ENCODE measurements at regions not wholly inside any gene's neighbourhood (a gene's known extent, or its start where the extent isn't known, plus 50 kb on each side); places are given as distances from the start of the nearest gene placed in this dataset.

GRCh38 chr14:26124896-26125438 is 472.9 kb downstream of the NOVA1 start:
- Histone ChIP-seq H3K9me3 (no peaks in the 10 kb centered on the region), H3K79me2 (ENCODE audit: insufficient read depth) (no peaks in the 10 kb centered on the region), H3K27me3 (ENCODE audit: insufficient read depth) (no peaks in the 10 kb centered on the region), H3F3A (replicated peaks; ENCODE audit: insufficient read depth) (no peaks in the 10 kb centered on the region), H2AFZ (ENCODE audit: low read depth) (no peak overlapping the region), H3K36me3 (replicated peaks in 1 of 2; ENCODE audit: control insufficient read depth in 1 of 2, insufficient read depth in 2 of 2, low read length in 1 of 2) (no peaks in the 10 kb centered on the region), H3K9ac (no peak overlapping the region), H4K20me1 (ENCODE audit: insufficient read depth) (no peaks in the 10 kb centered on the region), H3K4me2 (no peak overlapping the region), H3K4me1 (ENCODE audit: control insufficient read depth in 1 of 2, insufficient read depth in 2 of 2, low read depth in 1 of 2, low read length in 1 of 2) (peaks cover 0 to 9% of the 10 kb centered on the region in 2 experiments; a peak in 1 of 4 replicates), H3K27ac (ENCODE audit: low read depth in 2 of 2, low read length in 1 of 2) (no peak overlapping the region), H3K4me3 (ENCODE audit: low read depth in 2 of 2, low read length in 1 of 2) (no peak overlapping the region), H3K9me2 (no peaks in the 10 kb centered on the region)
- DNase-seq: no peak
- TF ChIP-seq, protein P1, sequence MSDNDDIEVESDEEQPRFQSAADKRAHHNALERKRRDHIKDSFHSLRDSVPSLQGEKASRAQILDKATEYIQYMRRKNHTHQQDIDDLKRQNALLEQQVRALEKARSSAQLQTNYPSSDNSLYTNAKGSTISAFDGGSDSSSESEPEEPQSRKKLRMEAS (IDR thresholded peaks at IDR 0.05; ENCODE audit: low read depth): no peak
- CTCF ChIA-PET: no interaction called here
- 2% methylated on average over 2 of the region's 2 CpGs for WGBS (ENCODE audit: low lambda C conversion rate)
- POLR2A ChIA-PET: no interaction called here

DNA sequence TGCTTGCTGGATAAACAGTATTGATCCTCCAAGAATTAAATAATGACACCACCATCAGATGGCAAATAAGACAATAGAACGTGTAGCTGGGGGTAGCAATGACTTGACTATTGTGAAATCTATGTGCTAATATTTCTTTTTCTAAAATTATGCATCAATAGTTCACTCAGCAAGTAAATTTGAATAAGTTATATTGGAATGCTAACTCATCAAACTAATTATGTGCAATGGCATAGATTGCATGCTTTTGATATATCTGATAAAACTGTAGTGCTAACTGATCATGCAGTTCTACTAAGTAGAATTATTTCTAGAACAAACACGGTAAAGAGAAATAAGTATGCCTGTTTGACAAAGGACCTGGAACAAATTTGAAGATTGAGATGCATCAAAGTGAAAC is 474.4 kb downstream of the NOVA1 start:
- no peak for TF ChIP-seq CHD2 (IDR thresholded peaks at IDR 0.05; ENCODE audit: low read length, partially characterized antibody)
- no peak for TF ChIP-seq FOXJ3 (CRISPR knock-in tag; IDR thresholded peaks at IDR 0.05)
- TF ChIP-seq, protein P2, sequence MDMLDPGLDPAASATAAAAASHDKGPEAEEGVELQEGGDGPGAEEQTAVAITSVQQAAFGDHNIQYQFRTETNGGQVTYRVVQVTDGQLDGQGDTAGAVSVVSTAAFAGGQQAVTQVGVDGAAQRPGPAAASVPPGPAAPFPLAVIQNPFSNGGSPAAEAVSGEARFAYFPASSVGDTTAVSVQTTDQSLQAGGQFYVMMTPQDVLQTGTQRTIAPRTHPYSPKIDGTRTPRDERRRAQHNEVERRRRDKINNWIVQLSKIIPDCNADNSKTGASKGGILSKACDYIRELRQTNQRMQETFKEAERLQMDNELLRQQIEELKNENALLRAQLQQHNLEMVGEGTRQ (IDR thresholded peaks at IDR 0.05; ENCODE audit: borderline replicate concordance, low read depth, low read length): no peak
- no peak for TF ChIP-seq TAF1 (IDR thresholded peaks at IDR 0.05; ENCODE audit: borderline replicate concordance, low read depth, low read length)
- TF ChIP-seq, protein P3, sequence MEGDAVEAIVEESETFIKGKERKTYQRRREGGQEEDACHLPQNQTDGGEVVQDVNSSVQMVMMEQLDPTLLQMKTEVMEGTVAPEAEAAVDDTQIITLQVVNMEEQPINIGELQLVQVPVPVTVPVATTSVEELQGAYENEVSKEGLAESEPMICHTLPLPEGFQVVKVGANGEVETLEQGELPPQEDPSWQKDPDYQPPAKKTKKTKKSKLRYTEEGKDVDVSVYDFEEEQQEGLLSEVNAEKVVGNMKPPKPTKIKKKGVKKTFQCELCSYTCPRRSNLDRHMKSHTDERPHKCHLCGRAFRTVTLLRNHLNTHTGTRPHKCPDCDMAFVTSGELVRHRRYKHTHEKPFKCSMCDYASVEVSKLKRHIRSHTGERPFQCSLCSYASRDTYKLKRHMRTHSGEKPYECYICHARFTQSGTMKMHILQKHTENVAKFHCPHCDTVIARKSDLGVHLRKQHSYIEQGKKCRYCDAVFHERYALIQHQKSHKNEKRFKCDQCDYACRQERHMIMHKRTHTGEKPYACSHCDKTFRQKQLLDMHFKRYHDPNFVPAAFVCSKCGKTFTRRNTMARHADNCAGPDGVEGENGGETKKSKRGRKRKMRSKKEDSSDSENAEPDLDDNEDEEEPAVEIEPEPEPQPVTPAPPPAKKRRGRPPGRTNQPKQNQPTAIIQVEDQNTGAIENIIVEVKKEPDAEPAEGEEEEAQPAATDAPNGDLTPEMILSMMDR (IDR thresholded peaks at IDR 0.05): no peak
- TF ChIP-seq TCF12 (IDR thresholded peaks at IDR 0.05): no peak
- TF ChIP-seq GATA2 (CRISPR knock-in tag; IDR thresholded peaks at IDR 0.05): no peak
- TF ChIP-seq RAD21 (IDR thresholded peaks at IDR 0.05; ENCODE audit: low read length): no peak
- TF ChIP-seq PBX3 (IDR thresholded peaks at IDR 0.05): no peak
- no peak for TF ChIP-seq GABPA (IDR thresholded peaks at IDR 0.05; ENCODE audit: low read depth)
- no peak for TF ChIP-seq RFX5 (IDR thresholded peaks at IDR 0.05; ENCODE audit: low read length)
- TF ChIP-seq SIN3A (IDR thresholded peaks at IDR 0.05; ENCODE audit: borderline replicate concordance, low read depth, low read length): no peak
- TF ChIP-seq JUND (IDR thresholded peaks at IDR 0.05): no peak
- no peak for TF ChIP-seq RCOR1 (IDR thresholded peaks at IDR 0.05; ENCODE audit: low read length)
- Histone ChIP-seq H3K27ac (ENCODE audit: low read depth in 2 of 2, low read length in 1 of 2) (no peak overlapping the region), H3K9me3 (no peaks in the 10 kb centered on the region), H3K9me2 (no peaks in the 10 kb centered on the region), H3K79me2 (ENCODE audit: insufficient read depth) (no peaks in the 10 kb centered on the region), H3K4me1 (ENCODE audit: control insufficient read depth in 1 of 2, insufficient read depth in 2 of 2, low read depth in 1 of 2, low read length in 1 of 2) (peaks cover 0 to 1% of the 10 kb centered on the region in 2 experiments; a peak in 1 of 4 replicates), H3K4me2 (no peak overlapping the region), H3K27me3 (ENCODE audit: insufficient read depth) (no peaks in the 10 kb centered on the region), H4K20me1 (ENCODE audit: insufficient read depth) (no peaks in the 10 kb centered on the region), H3F3A (replicated peaks; ENCODE audit: insufficient read depth) (no peaks in the 10 kb centered on the region), H3K4me3 (ENCODE audit: low read depth in 2 of 2, low read length in 1 of 2) (no peak overlapping the region), H3K9ac (no peak overlapping the region), H2AFZ (ENCODE audit: low read depth) (no peak overlapping the region), H3K36me3 (replicated peaks in 1 of 2; ENCODE audit: control insufficient read depth in 1 of 2, insufficient read depth in 2 of 2, low read length in 1 of 2) (no peaks in the 10 kb centered on the region)
- ChIA-PET POLR2A (no interaction called here), CTCF (no interaction called here)
- WGBS (ENCODE audit: low lambda C conversion rate): 0% methylated on average over 2 of the region's 2 CpGs
- DNase-seq: no peak

Measured in SK-N-SH (cell line).